Heart left ventricle (tissue), 16 donors: ENCODE measurements at regions not wholly inside any gene's neighbourhood (a gene's known extent, or its start where the extent isn't known, plus 50 kb on each side); places are given as distances from the start of the nearest gene placed in this dataset.
"Not testable (repeated sequence)": the region's sequence is repeated elsewhere in the genome, so short reads cannot be mapped to it uniquely, and the experiment has no call there.

Experiments
- ATAC-seq, 4 donors: fragments of 200-7000 bp; cut with Tn5 transposase; one replicate each; pipeline ENCODE4 v1.9.1; 2020 to 2022; ENCODE audit warnings: moderate library complexity in 4 of 4, mild to moderate bottlenecking in 3 of 4, moderate number of reproducible peaks in 1 of 4
- DNase-seq, 5 donors: peaks; one replicate each; pipeline ENCODE4 v3.0.0-alpha.2; 2020
- H3K27ac ChIP-seq, 12 donors: fragments of 200-600 bp; sonication (generic) in 4 of 12; one replicate each; pipeline versions ENCODE4 v1.5.0 to v1.8.0; 2016 to 2022; ENCODE audit warnings: mild to moderate bottlenecking in 2 of 12
- H3K27me3 ChIP-seq, 9 donors: fragments of 200-600 bp; sonication (generic) in 2 of 9; one replicate each; pipeline versions ENCODE4 v1.5.1 to v1.8.0; 2016 to 2022; ENCODE audit warnings: mild to moderate bottlenecking in 3 of 9
- H3K36me3 ChIP-seq, 9 donors: fragments of 200-600 bp; sonication (generic) in 2 of 9; one replicate each; pipeline versions ENCODE4 v1.5.0 to v1.8.0; 2018 to 2022; ENCODE audit warnings: mild to moderate bottlenecking in 2 of 9
- H3K4me1 ChIP-seq, 12 donors: fragments of 200-600 bp; sonication (generic) in 4 of 12; one replicate each; pipeline versions ENCODE4 v1.5.0 to v1.8.0; 2016 to 2022; ENCODE audit warnings: mild to moderate bottlenecking in 3 of 12
- H3K4me3 ChIP-seq, 12 donors: fragments of 200-600 bp; sonication (generic) in 4 of 12; one replicate each; pipeline versions ENCODE4 v1.5.0 to v1.8.0; 2017 to 2022; ENCODE audit warnings: mild to moderate bottlenecking in 9 of 12, moderate library complexity in 4 of 12
- H3K9me3 ChIP-seq, 12 donors: fragments of 200-600 bp; sonication (generic) in 4 of 12; one replicate each; pipeline versions ENCODE4 v1.5.0 to v1.8.0; 2016 to 2022; ENCODE audit warnings: mild to moderate bottlenecking in 1 of 12
- CTCF ChIP-seq, 12 donors: fragments of 200-600 bp; sonication (generic) in 4 of 12; IDR thresholded peaks; one replicate each; pipeline versions ENCODE4 v1.5.0 to v1.8.0; 2018 to 2022; ENCODE audit warnings: antibody characterized with exemption in 12 of 12, mild to moderate bottlenecking in 5 of 12
- POLR2A ChIP-seq, 2 donors: fragments of 450-650 bp; IDR thresholded peaks; one replicate each; pipeline ENCODE4 v1.6.1; 2017; ENCODE audit warnings: antibody characterized with exemption in 2 of 2, mild to moderate bottlenecking in 2 of 2, moderate library complexity in 2 of 2
- WGBS, 4 donors: extraction: QIAGEN DNeasy Blood & Tissue Kit in 2 of 4; methylation state at CpG; one replicate each; pipeline versions ENCODE4 v1.1.5 to v1.1.7; 2013 to 2018; 5-methylcytosine and 5-hydroxymethylcytosine counted together
- intact Hi-C, 10 donors: fragments of 100-400 bp; cut with DNase I; formaldehyde crosslinking; loops; one replicate each; pipeline versions ENCODE4 v1.11.1 to v1.14.2; 2022
- donor health status: ischemic (EF 13 %, LVEDD 7.1; RV severe dilation, severe dysfunction).
- donor health status: healthy with polysubstance abuse.
- donor health status: DM: no; HTN: yes; CAD: no.
- donor health status: DM: no; HTN: no; CAD: no.
- donor health status: ischemic (EF 25% LVEDD 6.9; RV normal size, moderate dysfunction).
- donor health status: ischemic (EF 25% LVEDD 5.7; RV mildly dilated, moderate dysfunction).
- donor health status: healthy.
- donor health status: DM: yes; HTN: yes; CAD: no.
- donor health status: ischemic (EF 35%, LVEDD 5.7; RV mildly dilated, moderate dysfunction).
- donor health status: nonischemic (EF 11% LVEDD 7.7; RV severe dilation, severe dysfunction).
- donor health status: DM: yes; HTN: yes; CAD: no.
- donor health status: PGD.
- donor health status: ischemic (EF 29% LVEDD 5.4; RV normal size, mild dysfunction).
- donor health status: nonischemic (EF 23%, LVEDD 6.1; RV moderate dilation, normal function).

GRCh38 chr2:210964141-210964764 is 407.9 kb downstream of the CPS1 start:
- no peak for ATAC-seq
- WGBS, 4 donors: 79 to 91% (median 83%) methylated on average over 2 of the region's 2 CpGs

GRCh38 chr2:210965472-210965871 is 409.1 kb downstream of the CPS1 start:
- no peak overlapping the region for H3K4me3 ChIP-seq
- H3K27me3 ChIP-seq: no peaks in the 10 kb centered on the region
- no peak overlapping the region for H3K27ac ChIP-seq
- TF ChIP-seq POLR2A (IDR thresholded peaks at IDR 0.05) (no peak), CTCF (IDR thresholded peaks at IDR 0.05) (no peak)
- DNase-seq (no peak), ATAC-seq (no peak)
- no peaks in the 10 kb centered on the region for H3K4me1 ChIP-seq
- 73 to 88% (median 76%) methylated on average over 3 of the region's 3 CpGs for WGBS, 4 donors
- no peaks in the 10 kb centered on the region for H3K9me3 ChIP-seq
- intact Hi-C loops: no loop called here
- no peaks in the 10 kb centered on the region for H3K36me3 ChIP-seq

More at GRCh38 chr2:210964141-210964764, 407.9 kb downstream of the CPS1 start:
- no peaks in the 10 kb centered on the region for H3K36me3 ChIP-seq
- intact Hi-C loops: no loop called here
- H3K4me3 ChIP-seq: no peak overlapping the region
- TF ChIP-seq POLR2A (IDR thresholded peaks at IDR 0.05) (no peak), CTCF (IDR thresholded peaks at IDR 0.05) (no peak)
- no peak overlapping the region for H3K27ac ChIP-seq
- no peaks in the 10 kb centered on the region for H3K9me3 ChIP-seq
- H3K4me1 ChIP-seq: no peaks in the 10 kb centered on the region
- H3K27me3 ChIP-seq: no peaks in the 10 kb centered on the region
- no peak for DNase-seq

GRCh38 chr2:210966330-210966729 is 409.9 kb downstream of the CPS1 start:
- ATAC-seq (no peak), DNase-seq (no peak)
- no peak for TF ChIP-seq CTCF (IDR thresholded peaks at IDR 0.05)
- TF ChIP-seq POLR2A (IDR thresholded peaks at IDR 0.05): no peak
- 84 to 90% (median 86%) methylated on average over 2 of the region's 2 CpGs for WGBS, 4 donors
- Histone ChIP-seq H3K36me3 (no peaks in the 10 kb centered on the region), H3K4me3 (no peak overlapping the region), H3K27ac (no peak overlapping the region), H3K27me3 (no peaks in the 10 kb centered on the region), H3K4me1 (no peaks in the 10 kb centered on the region), H3K9me3 (no peaks in the 10 kb centered on the region)
- intact Hi-C loops: no loop called here

GRCh38 chr2:210971431-210971830 is 415.0 kb downstream of the CPS1 start:
- DNase-seq (no peak), ATAC-seq (no peak)
- TF ChIP-seq CTCF (IDR thresholded peaks at IDR 0.05) (no peak), POLR2A (IDR thresholded peaks at IDR 0.05) (no peak)
- no peak overlapping the region for H3K4me3 ChIP-seq
- WGBS, 4 donors: 54 to 84% (median 71%) methylated on average over 1 of the region's 1 CpG
- no peaks in the 10 kb centered on the region for H3K4me1 ChIP-seq
- H3K27me3 ChIP-seq: no peaks in the 10 kb centered on the region
- intact Hi-C loops: no loop called here
- no peaks in the 10 kb centered on the region for H3K36me3 ChIP-seq
- H3K27ac ChIP-seq: no peak overlapping the region
- H3K9me3 ChIP-seq: no peaks in the 10 kb centered on the region

GRCh38 chr2:210986806-210987205 is 430.4 kb downstream of the CPS1 start:
- peak in 1 of 5 donors; percentile 14 for DNase-seq
- intact Hi-C loops, H3K4me3 ChIP-seq, H3K27me3 ChIP-seq, ATAC-seq, H3K4me1 ChIP-seq, H3K36me3 ChIP-seq, H3K27ac ChIP-seq: not testable (repeated sequence)
- 52 to 100% (median 69%) methylated on average over 1 to 5 of the region's 5 CpGs for WGBS, 4 donors
- H3K9me3 ChIP-seq: peaks cover 0 to 13% (median 0%) of the 10 kb centered on the region in 12 donors
